Activated CD8-positive, alpha-beta T cell treated with anti-CD3 and anti-CD28 coated beads for 36 hours (primary cell): ENCODE measurements at regions not wholly inside any gene's neighbourhood (a gene's known extent, or its start where the extent isn't known, plus 50 kb on each side); places are given as distances from the start of the nearest gene placed in this dataset.

Experiments used
- ATAC-seq: fragments of 200-7000 bp; cut with Tn5 transposase; one replicate; pipeline ENCODE4 v1.10.0; 2021; ENCODE audit warnings: mild to moderate bottlenecking, moderate library complexity
- CTCF ChIA-PET: fragments of 350-600 bp; sonication (Branson Sonifier 250); formaldehyde crosslinking; loops from one replicate; lab custom pipeline; 2021; ENCODE audit warnings: antibody characterized with exemption; lab: Charles Lee
- POLR2A ChIA-PET: fragments of 350-600 bp; sonication (Branson Sonifier 250); formaldehyde crosslinking; loops from one replicate; lab custom pipeline; 2021; ENCODE audit warnings: antibody characterized with exemption; lab: Charles Lee
- DNase-seq: peaks from one replicate; pipeline ENCODE4 v3.0.0-alpha.2; 2020
- H3K27ac Mint-ChIP-seq: one replicate; pipeline ENCODE4 v1.8.0; 2021; ENCODE audit warnings: mild to moderate bottlenecking, mixed read lengths
- H3K27me3 Mint-ChIP-seq: one replicate; pipeline ENCODE4 v1.8.0; 2021; ENCODE audit warnings: mixed read lengths
- H3K36me3 Mint-ChIP-seq: one replicate; pipeline ENCODE4 v1.8.0; 2021; ENCODE audit warnings: low read depth, mixed read lengths
- H3K4me1 Mint-ChIP-seq: one replicate; pipeline ENCODE4 v1.8.0; 2021; ENCODE audit warnings: low read depth, mixed read lengths
- H3K4me3 Mint-ChIP-seq: one replicate; pipeline ENCODE4 v1.8.0; 2021; ENCODE audit warnings: mild to moderate bottlenecking, moderate library complexity, mixed read lengths
- H3K9me3 Mint-ChIP-seq: one replicate; pipeline ENCODE4 v1.8.0; 2021; ENCODE audit warnings: mixed read lengths
- CTCF ChIP-seq: fragments of 200-600 bp; IDR thresholded peaks from one replicate; pipeline ENCODE4 v1.8.0; 2022; ENCODE audit warnings: antibody characterized with exemption, mild to moderate bottlenecking
- intact Hi-C: fragments of 100-400 bp; cut with micrococcal nuclease; formaldehyde crosslinking; loops from one replicate; pipeline ENCODE4 v1.10.0; 2022

- TF ChIP-seq CTCF, result no peak
- POLR2A ChIA-PET, result no interaction called here
Measured at GRCh38 chr2:19038071-19039015, 320.1 kb downstream of the OSR1 start.

GRCh38 chr2:19036091-19036490 lies 322.3 kb downstream of the OSR1 start:
- no peak for TF ChIP-seq CTCF
- Mint-ChIP-seq H3K27ac (no peak overlapping the region), H3K4me1 (no peaks in the 10 kb centered on the region), H3K27me3 (no peaks in the 10 kb centered on the region), H3K9me3 (no peaks in the 10 kb centered on the region), H3K36me3 (no peaks in the 10 kb centered on the region), H3K4me3 (no peak overlapping the region)
- intact Hi-C loops, result no loop called here
- no peak for ATAC-seq
- no peak for DNase-seq
- CTCF ChIA-PET, result interaction anchor here (0.7 kb wide), 1 partner anchor 33 kb away, joined by 3 read pairs; no protein-coding TSS in a partner anchor
- POLR2A ChIA-PET, result no interaction called here

More at GRCh38 chr2:19038071-19039015, 320.1 kb downstream of the OSR1 start:
- Mint-ChIP-seq H3K4me3 (no peak overlapping the region), H3K27ac (no peak overlapping the region), H3K9me3 (no peaks in the 10 kb centered on the region), H3K27me3 (no peaks in the 10 kb centered on the region), H3K36me3 (no peaks in the 10 kb centered on the region), H3K4me1 (no peaks in the 10 kb centered on the region)
- ATAC-seq, result no peak
- no peak for DNase-seq
- CTCF ChIA-PET, result no interaction called here
- intact Hi-C loops, result no loop called here

GRCh38 chr2:19035238-19035637 lies 323.2 kb downstream of the OSR1 start:
- ATAC-seq, result no peak
- no peaks in the 10 kb centered on the region for H3K4me1 Mint-ChIP-seq
- H3K4me3 Mint-ChIP-seq, result no peak overlapping the region
- no peaks in the 10 kb centered on the region for H3K9me3 Mint-ChIP-seq
- no peak for TF ChIP-seq CTCF
- H3K27ac Mint-ChIP-seq, result no peak overlapping the region
- DNase-seq, result no peak
- H3K36me3 Mint-ChIP-seq, result no peaks in the 10 kb centered on the region
- intact Hi-C loops, result no loop called here
- H3K27me3 Mint-ChIP-seq, result no peaks in the 10 kb centered on the region
- CTCF ChIA-PET, result no interaction called here
- POLR2A ChIA-PET, result no interaction called here

GRCh38 chr2:19033240-19033639 lies 325.2 kb downstream of the OSR1 start:
- Mint-ChIP-seq H3K27ac (no peak overlapping the region), H3K4me1 (no peaks in the 10 kb centered on the region), H3K4me3 (no peak overlapping the region), H3K27me3 (no peaks in the 10 kb centered on the region), H3K9me3 (no peaks in the 10 kb centered on the region), H3K36me3 (no peaks in the 10 kb centered on the region)
- TF ChIP-seq CTCF, result no peak
- ChIA-PET CTCF (no interaction called here), POLR2A (no interaction called here)
- intact Hi-C loops, result no loop called here
- ATAC-seq (no peak), DNase-seq (no peak)

- TF ChIP-seq CTCF, result no peak
- Mint-ChIP-seq H3K9me3 (no peaks in the 10 kb centered on the region), H3K4me3 (no peak overlapping the region), H3K4me1 (no peaks in the 10 kb centered on the region), H3K27ac (no peak overlapping the region), H3K27me3 (no peaks in the 10 kb centered on the region), H3K36me3 (no peaks in the 10 kb centered on the region)
- POLR2A ChIA-PET, result interaction anchor here (0.5 kb wide), 1 partner anchor 9 kb away, joined by 3 read pairs; no protein-coding TSS in a partner anchor
- no peak for DNase-seq
- ATAC-seq, result no peak
- CTCF ChIA-PET, result no interaction called here
- intact Hi-C loops, result no loop called here
Measured at GRCh38 chr2:19031642-19032041, 326.8 kb downstream of the OSR1 start.
